Neural cell (in vitro differentiated cells): ENCODE measurements at regions not wholly inside any gene's neighbourhood (a gene's known extent, or its start where the extent isn't known, plus 50 kb on each side); places are given as distances from the start of the nearest gene placed in this dataset.

Experiments used
- H2AFZ ChIP-seq: fragments of 200-600, 300-800 bp; sonication (generic), shearing (Covaris generic); 2 replicates; pipeline ENCODE4 v1.6.0; 2014; ENCODE audit warnings: low read depth, mild to moderate bottlenecking, antibody characterized with exemption, low read length, moderate library complexity
- H3F3A ChIP-seq: fragments of 200-600 bp; shearing (Covaris generic); 2 replicates; pipeline ENCODE4 v1.6.1; 2016; ENCODE audit warnings: mild to moderate bottlenecking, moderate library complexity, mixed read lengths, antibody characterized with exemption, low read length; ENCODE audit not compliant: insufficient read depth, poor library complexity, severe bottlenecking
- H3K27ac ChIP-seq: fragments of 200-600, 300-800 bp; sonication (generic), shearing (Covaris generic); 2 replicates; pipeline ENCODE4 v1.5.1; 2014; ENCODE audit warnings: mild to moderate bottlenecking, low read length, moderate library complexity
- H3K27me3 ChIP-seq: fragments of 300-800, 200-600 bp; sonication (generic), shearing (Covaris generic); 2 replicates; pipeline ENCODE4 v1.6.0; 2014; ENCODE audit warnings: mild to moderate bottlenecking, low read depth, low read length, moderate library complexity; ENCODE audit not compliant: insufficient read depth
- H3K36me3 ChIP-seq: fragments of 300-800, 200-600 bp; sonication (generic), shearing (Covaris generic); 2 replicates; pipeline ENCODE4 v1.5.1; 2014; ENCODE audit warnings: mild to moderate bottlenecking, antibody characterized with exemption, low read length, moderate library complexity; ENCODE audit not compliant: insufficient read depth
- H3K4me2 ChIP-seq: fragments of 300-800, 200-600 bp; sonication (generic), shearing (Covaris generic); 2 replicates; pipeline ENCODE4 v1.6.0; 2014; ENCODE audit warnings: mild to moderate bottlenecking, low read length
- H3K4me3 ChIP-seq: fragments of 300-800, 200-600 bp; sonication (generic), shearing (Covaris generic); 2 replicates; pipeline ENCODE4 v1.5.1; 2014; ENCODE audit warnings: mild to moderate bottlenecking, low read length, moderate library complexity
- H3K79me2 ChIP-seq: fragments of 200-600 bp; shearing (Covaris generic); replicated peaks from 2 replicates; pipeline ENCODE4 v1.6.0; 2014; ENCODE audit warnings: mild to moderate bottlenecking, low read length, moderate library complexity; ENCODE audit not compliant: insufficient read depth
- H3K9ac ChIP-seq: fragments of 300-800, 200-600 bp; sonication (generic), shearing (Covaris generic); 2 replicates; pipeline ENCODE4 v1.6.1; 2016; ENCODE audit warnings: mild to moderate bottlenecking, low read length, mixed read lengths
- H3K9me2 ChIP-seq: fragments of 200-600 bp; shearing (Covaris generic); 2 replicates; pipeline ENCODE4 v1.6.1; 2016; ENCODE audit warnings: mild to moderate bottlenecking, low read length, mixed read lengths; ENCODE audit not compliant: insufficient read depth
- H3K9me3 ChIP-seq: fragments of 200-600, 300-800 bp; sonication (generic), shearing (Covaris generic); 2 replicates; pipeline ENCODE4 v1.6.1; 2016; ENCODE audit warnings: mild to moderate bottlenecking, mixed run types, low read length, moderate library complexity, mixed read lengths
- H4K20me1 ChIP-seq: fragments of 200-600 bp; shearing (Covaris generic); 2 replicates; pipeline ENCODE4 v1.6.1; 2016; ENCODE audit warnings: mild to moderate bottlenecking, mixed run types; ENCODE audit not compliant: insufficient read depth
- CTCF ChIP-seq: fragments of 450-650 bp; IDR thresholded peaks from 2 replicates; pipeline ENCODE4 v1.5.1; 2014; ENCODE audit warnings: antibody characterized with exemption, mild to moderate bottlenecking, moderate library complexity; ENCODE audit not compliant: poor library complexity, severe bottlenecking
- EP300 ChIP-seq: fragments of 450-650 bp; conservative IDR thresholded peaks from 2 replicates; pipeline ENCODE4 v1.6.1; 2014; ENCODE audit warnings: antibody characterized with exemption, mild to moderate bottlenecking, moderate library complexity; ENCODE audit not compliant: poor library complexity, severe bottlenecking
- EZH2 ChIP-seq: fragments of 200-600, 300-800 bp; shearing (Covaris generic), sonication (generic); IDR thresholded peaks from 2 replicates; pipeline ENCODE4 v1.6.1; 2014; ENCODE audit warnings: antibody characterized with exemption, low read length, borderline replicate concordance, mild to moderate bottlenecking; ENCODE audit not compliant: insufficient read depth, poor library complexity, severe bottlenecking
- MXI1 ChIP-seq: fragments of 450-650 bp; conservative IDR thresholded peaks from 2 replicates; pipeline ENCODE4 v1.6.1; 2014; ENCODE audit warnings: antibody characterized with exemption, mild to moderate bottlenecking; ENCODE audit not compliant: poor library complexity, severe bottlenecking
- POLR2AphosphoS5 ChIP-seq: IDR thresholded peaks from 2 replicates; pipeline ENCODE4 v1.6.1; 2012
- RAD21 ChIP-seq: fragments of 450-650 bp; conservative IDR thresholded peaks from 2 replicates; pipeline ENCODE4 v1.6.1; 2014; ENCODE audit warnings: antibody characterized with exemption, mild to moderate bottlenecking, moderate library complexity
- REST ChIP-seq: IDR thresholded peaks from 2 replicates; pipeline ENCODE4 v1.6.1; 2012; ENCODE audit warnings: borderline replicate concordance
- SMC3 ChIP-seq: fragments of 450-650 bp; conservative IDR thresholded peaks from 2 replicates; pipeline ENCODE4 v1.6.1; 2014; ENCODE audit warnings: antibody characterized with exemption, mild to moderate bottlenecking, moderate library complexity; ENCODE audit not compliant: poor library complexity
- TAF1 ChIP-seq: IDR thresholded peaks from 2 replicates; pipeline ENCODE4 v1.6.1; 2012; ENCODE audit warnings: low read depth

- no peaks in the 10 kb centered on the region for H3K36me3 ChIP-seq
- no peak overlapping the region for H3K9ac ChIP-seq
- H2AFZ ChIP-seq, result no peak overlapping the region
These were observed 95.4 kb downstream of the PXDC1 start for GRCh38 chr6:3656076-3656475.

GRCh38 chr6:3654898-3655297 lies 96.6 kb downstream of the PXDC1 start:
- Histone ChIP-seq H3K79me2 (no peaks in the 10 kb centered on the region), H3K36me3 (no peaks in the 10 kb centered on the region), H3K4me2 (no peak overlapping the region), H4K20me1 (no peaks in the 10 kb centered on the region), H3K27me3 (no peaks in the 10 kb centered on the region), H3K4me3 (no peak overlapping the region), H3K9me3 (no peaks in the 10 kb centered on the region), H2AFZ (no peak overlapping the region), H3K9me2 (no peaks in the 10 kb centered on the region), H3K27ac (no peak overlapping the region), H3F3A (no peaks in the 10 kb centered on the region), H3K9ac (no peak overlapping the region)
- TF ChIP-seq TAF1, result no peak
- no peak for TF ChIP-seq EP300
- no peak for TF ChIP-seq MXI1
- no peak for TF ChIP-seq POLR2AphosphoS5
- TF ChIP-seq CTCF, result no peak
- TF ChIP-seq EZH2, result no peak
- no peak for TF ChIP-seq SMC3

More at GRCh38 chr6:3656076-3656475, 95.4 kb downstream of the PXDC1 start:
- Histone ChIP-seq H3K27me3 (no peaks in the 10 kb centered on the region), H3K9me3 (no peaks in the 10 kb centered on the region), H3K4me2 (no peak overlapping the region), H3K4me3 (no peak overlapping the region), H3K27ac (no peak overlapping the region), H4K20me1 (no peaks in the 10 kb centered on the region), H3K9me2 (no peaks in the 10 kb centered on the region), H3K79me2 (no peaks in the 10 kb centered on the region), H3F3A (no peaks in the 10 kb centered on the region)
- TF ChIP-seq EP300 (no peak), SMC3 (no peak), EZH2 (no peak), MXI1 (no peak), CTCF (no peak), POLR2AphosphoS5 (no peak), REST (no peak), TAF1 (no peak), RAD21 (no peak)
